HFF-Myc (cell line): ENCODE measurements at regions not wholly inside any gene's neighbourhood (a gene's known extent, or its start where the extent isn't known, plus 50 kb on each side); places are given as distances from the start of the nearest gene placed in this dataset.

Source experiments
- DNase-seq: peaks from one replicate; pipeline ENCODE4 v3.0.0-alpha.2; 2011; ENCODE audit warnings: low read depth; ENCODE audit errors: extremely low read depth
- H3K4me3 ChIP-seq: replicated peaks from 2 replicates; pipeline ENCODE4 v1.5.1; 2011; ENCODE audit warnings: low read depth, mild to moderate bottlenecking, control low read depth, low read length
- TF ChIP-seq, protein P1 (sequence below): IDR thresholded peaks from 2 replicates; pipeline ENCODE4 v1.5.1; 2012; ENCODE audit warnings: mild to moderate bottlenecking, low read depth, low read length, control low read depth; ENCODE audit errors: missing control alignments

DNA sequence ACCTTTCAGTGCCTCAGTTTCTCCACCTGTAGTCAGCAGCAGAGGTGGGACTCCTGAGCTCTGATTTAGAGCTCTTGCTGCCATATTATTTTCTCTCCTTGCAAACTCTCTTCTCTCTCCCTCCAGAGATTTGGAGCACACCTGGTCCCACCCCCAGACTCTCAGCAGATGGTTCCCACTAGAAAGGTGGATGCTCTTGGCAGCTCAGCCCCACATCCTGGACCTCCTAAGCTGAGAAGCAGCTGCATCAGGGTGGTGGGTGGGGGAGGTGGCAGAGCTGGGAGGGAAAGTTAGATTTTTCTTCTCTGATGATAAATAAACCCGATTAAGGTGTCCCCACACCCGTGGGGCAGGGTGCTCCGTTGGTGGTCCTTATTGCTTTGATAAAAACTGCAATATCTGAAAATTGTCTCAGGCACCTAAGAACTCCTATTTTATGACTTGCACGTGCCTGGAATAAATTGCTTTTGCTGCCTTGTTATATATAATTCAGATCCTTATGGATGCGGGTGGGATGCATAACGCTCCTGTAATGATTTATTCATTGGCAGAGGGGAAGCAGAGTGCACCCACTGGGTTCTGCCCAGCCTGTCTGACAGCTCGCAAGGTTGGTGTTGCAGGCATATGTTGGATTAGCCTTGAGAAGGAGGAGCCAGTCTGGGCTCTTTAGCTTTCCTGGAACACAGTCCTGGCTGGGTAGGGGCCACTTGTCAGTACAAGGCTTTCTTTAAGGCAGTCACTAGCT lies 214.2 kb downstream of the SUDS3 start:
- H3K4me3 ChIP-seq: no peak overlapping the region
- DNase-seq: no peak
- TF ChIP-seq, protein P1, sequence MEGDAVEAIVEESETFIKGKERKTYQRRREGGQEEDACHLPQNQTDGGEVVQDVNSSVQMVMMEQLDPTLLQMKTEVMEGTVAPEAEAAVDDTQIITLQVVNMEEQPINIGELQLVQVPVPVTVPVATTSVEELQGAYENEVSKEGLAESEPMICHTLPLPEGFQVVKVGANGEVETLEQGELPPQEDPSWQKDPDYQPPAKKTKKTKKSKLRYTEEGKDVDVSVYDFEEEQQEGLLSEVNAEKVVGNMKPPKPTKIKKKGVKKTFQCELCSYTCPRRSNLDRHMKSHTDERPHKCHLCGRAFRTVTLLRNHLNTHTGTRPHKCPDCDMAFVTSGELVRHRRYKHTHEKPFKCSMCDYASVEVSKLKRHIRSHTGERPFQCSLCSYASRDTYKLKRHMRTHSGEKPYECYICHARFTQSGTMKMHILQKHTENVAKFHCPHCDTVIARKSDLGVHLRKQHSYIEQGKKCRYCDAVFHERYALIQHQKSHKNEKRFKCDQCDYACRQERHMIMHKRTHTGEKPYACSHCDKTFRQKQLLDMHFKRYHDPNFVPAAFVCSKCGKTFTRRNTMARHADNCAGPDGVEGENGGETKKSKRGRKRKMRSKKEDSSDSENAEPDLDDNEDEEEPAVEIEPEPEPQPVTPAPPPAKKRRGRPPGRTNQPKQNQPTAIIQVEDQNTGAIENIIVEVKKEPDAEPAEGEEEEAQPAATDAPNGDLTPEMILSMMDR: no peak

DNA sequence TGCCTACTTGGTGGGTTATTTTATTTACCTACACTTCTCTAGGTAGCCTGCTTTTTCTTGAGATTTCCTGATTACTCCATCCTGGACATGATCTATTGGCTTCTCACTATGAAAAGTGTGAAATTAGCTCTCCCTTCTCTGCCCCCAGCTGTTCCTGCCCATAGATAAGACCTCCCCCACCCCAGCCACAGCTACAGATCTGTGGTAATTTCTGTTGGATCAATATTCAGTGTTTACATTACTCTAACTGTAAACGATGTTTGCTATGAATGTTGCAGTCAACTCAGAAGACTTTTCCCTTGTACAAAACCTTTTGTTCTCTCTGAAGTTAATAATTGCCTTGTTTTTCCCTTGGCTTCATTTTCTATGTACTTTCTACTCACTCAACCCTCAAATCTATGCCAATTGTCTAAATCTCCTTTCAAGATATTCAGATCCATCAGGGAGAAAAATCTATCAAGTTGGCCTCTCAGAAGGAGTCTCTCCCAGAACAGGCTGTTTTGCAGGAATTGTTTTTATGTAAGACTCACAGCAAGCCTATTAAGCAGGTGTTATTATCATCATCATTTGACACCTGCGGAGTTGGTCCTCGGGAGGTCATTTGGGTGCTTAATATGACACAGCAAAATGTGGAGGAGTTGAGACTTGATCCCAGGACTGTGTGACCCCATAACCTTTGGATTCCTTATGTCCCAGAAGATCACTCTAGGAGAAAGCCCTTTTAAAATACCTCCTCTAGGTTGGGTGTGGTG lies 227.4 kb downstream of the SUDS3 start:
- no peak for DNase-seq
- TF ChIP-seq, protein P1: no peak

DNA sequence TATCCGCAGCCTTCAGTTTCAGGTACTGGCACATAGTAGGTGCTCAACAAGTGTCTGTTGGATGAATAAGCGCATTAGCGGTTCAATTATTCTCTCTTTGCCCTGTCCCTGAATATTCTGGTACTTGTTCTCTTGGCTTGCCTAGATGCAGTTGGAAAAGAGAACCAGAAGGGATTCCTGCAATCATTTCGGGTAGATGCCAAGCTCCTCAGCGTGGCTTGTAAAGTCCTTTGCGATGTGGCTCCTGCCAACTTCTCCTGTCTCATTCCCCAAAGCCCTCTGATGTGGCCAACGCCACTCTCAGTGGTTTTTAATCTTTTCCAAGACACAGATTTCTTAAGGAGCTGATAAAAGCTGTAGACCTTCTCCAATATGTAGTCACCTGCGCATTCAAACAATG lies 230.3 kb downstream of the SUDS3 start:
- TF ChIP-seq, protein P1: no peak
- H3K4me3 ChIP-seq: no peak overlapping the region
- DNase-seq: no peak

More for the DNA sequence above, 227.4 kb downstream of the SUDS3 start:
- H3K4me3 ChIP-seq: no peak overlapping the region

DNA sequence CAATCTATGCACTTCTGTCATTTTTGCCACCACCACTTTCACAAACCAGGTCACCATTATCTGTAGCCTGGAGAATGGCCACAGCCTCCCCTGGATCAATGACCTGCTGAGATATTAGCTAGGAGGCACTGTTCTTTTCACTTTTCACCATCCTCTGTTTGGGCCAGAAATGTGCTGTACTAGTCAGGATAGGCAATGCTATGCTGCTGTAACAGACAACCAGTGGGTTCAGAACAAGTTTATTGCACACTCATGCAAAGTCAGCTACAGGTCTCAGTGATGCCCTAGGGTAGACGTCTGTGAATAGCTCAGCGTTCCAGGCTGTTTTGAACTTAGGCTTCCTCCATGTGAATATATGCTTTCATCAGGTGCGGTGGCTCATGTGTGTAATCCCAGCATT lies 231.5 kb downstream of the SUDS3 start:
- no peak for DNase-seq
- TF ChIP-seq, protein P1: no peak

DNA sequence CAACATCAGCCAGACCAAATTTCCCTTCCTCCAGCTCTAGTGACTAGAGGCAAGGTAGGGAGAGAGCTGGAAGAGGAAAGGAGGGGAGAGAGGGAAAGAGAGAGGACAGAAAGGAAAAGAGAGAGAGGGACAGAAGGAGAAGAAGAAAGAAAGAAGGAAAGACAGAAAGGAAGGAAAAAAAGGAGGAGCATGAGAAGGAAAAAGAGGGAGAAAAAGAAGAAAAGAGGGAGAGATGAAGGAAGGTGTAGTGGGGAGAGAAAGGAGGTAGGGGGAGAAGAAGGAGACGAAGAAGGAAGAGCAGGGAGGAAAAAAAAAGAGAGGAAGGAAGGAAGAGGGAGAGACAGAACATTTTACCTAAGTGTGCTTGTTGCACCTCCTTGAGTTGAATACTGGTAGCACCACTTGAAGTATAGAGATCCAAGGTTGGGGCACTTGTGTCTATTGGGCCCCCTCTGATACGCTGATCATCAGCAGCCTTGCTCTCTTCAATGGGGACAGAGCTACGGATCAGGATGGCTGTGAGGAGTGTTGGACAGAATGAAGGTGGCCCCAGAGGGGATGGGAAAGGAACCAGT lies 232.5 kb downstream of the SUDS3 start:
- H3K4me3 ChIP-seq: no peak overlapping the region
- DNase-seq: no peak
- TF ChIP-seq, protein P1: no peak

More for the DNA sequence above, 231.5 kb downstream of the SUDS3 start:
- H3K4me3 ChIP-seq: no peak overlapping the region

DNA sequence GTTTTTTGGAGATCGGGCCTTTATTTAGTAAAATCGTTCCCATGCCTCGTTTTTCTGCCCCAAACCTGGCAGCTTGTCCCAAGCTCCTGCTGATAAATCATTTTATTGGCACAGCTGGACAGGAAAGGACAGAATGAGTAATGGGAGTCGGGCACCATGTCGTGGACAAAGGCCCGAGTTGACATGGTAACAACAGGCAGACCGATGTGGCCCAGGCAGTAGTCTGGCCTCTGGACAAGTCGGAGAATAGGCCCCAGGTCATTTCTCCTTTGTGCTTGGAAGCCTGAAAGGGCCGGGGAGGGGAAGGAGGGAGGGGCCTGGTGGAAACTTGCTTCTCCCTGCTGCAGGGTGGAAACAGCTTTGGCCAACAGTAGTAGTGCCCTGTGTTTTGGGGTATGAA lies 234.9 kb downstream of the SUDS3 start:
- TF ChIP-seq, protein P1: no peak

More for the DNA sequence above, 234.9 kb downstream of the SUDS3 start:
- H3K4me3 ChIP-seq: no peak overlapping the region
- no peak for DNase-seq
